OCI-LY1 (cell line): ENCODE measurements at regions not wholly inside any gene's neighbourhood (a gene's known extent, or its start where the extent isn't known, plus 50 kb on each side); places are given as distances from the start of the nearest gene placed in this dataset.

Source experiments
- CTCF ChIP-seq: fragments of 200-600 bp; sonication (generic), shearing (Covaris generic); IDR thresholded peaks from 2 replicates; pipeline ENCODE4 v1.5.1; 2017; ENCODE audit warnings: mild to moderate bottlenecking, antibody characterized with exemption, low read length, moderate library complexity, mixed read lengths
- EZH2 ChIP-seq: fragments of 200-600 bp; sonication (generic), shearing (Covaris generic); IDR thresholded peaks from 2 replicates; pipeline ENCODE4 v1.8.0; 2017; ENCODE audit warnings: borderline replicate concordance, mixed run types, mild to moderate bottlenecking, antibody characterized with exemption, low read length, moderate library complexity, mixed read lengths

- TF ChIP-seq CTCF (no peak), EZH2 (no peak)
These were observed 84.7 kb upstream of the ELOVL5 start for GRCh38 chr6:53433261-53433950.
